Brain microvascular endothelial cell (primary cell): ENCODE measurements at regions not wholly inside any gene's neighbourhood (a gene's known extent, or its start where the extent isn't known, plus 50 kb on each side); places are given as distances from the start of the nearest gene placed in this dataset.

Source experiments
- DNase-seq: peaks from one replicate; pipeline ENCODE4 v3.0.0-alpha.2; 2020
- H3K27ac ChIP-seq: fragments of 250-450 bp; sonication (Bioruptor Pico); 2 replicates; pipeline ENCODE4 v1.5.1; 2020; ENCODE audit warnings: mild to moderate bottlenecking, moderate library complexity
- H3K27me3 ChIP-seq: fragments of 250-450 bp; sonication (Bioruptor Pico); replicated peaks from 2 replicates; pipeline ENCODE4 v1.5.1; 2020; ENCODE audit warnings: mild to moderate bottlenecking
- H3K36me3 ChIP-seq: fragments of 250-450 bp; sonication (Bioruptor Pico); replicated peaks from 2 replicates; pipeline ENCODE4 v1.5.1; 2020; ENCODE audit warnings: mild to moderate bottlenecking
- H3K4me3 ChIP-seq: 2 replicates; pipeline ENCODE4 v1.5.1; 2011; ENCODE audit warnings: low read depth, mild to moderate bottlenecking, control low read depth, low read length, moderate library complexity
- CTCF ChIP-seq: IDR thresholded peaks from 2 replicates; pipeline ENCODE4 v1.5.1; 2011; ENCODE audit warnings: low read depth, mild to moderate bottlenecking, moderate library complexity, low read length, control low read depth, inconsistent platforms; ENCODE audit errors: missing control alignments
- in situ Hi-C: cut with HindIII; loops from 2 replicates; pipeline ENCODE4 v1.10.0; 2017; ENCODE audit warnings: low sequenced_read_pairs, low pct_ligation_motif_present

- H3K36me3 ChIP-seq = no peaks in the 10 kb centered on the region
- no peak for TF ChIP-seq CTCF
- no peaks in the 10 kb centered on the region for H3K27me3 ChIP-seq
- DNase-seq = no peak
- in situ Hi-C loops = no loop called here
- no peak overlapping the region for H3K4me3 ChIP-seq
- H3K27ac ChIP-seq = no peak overlapping the region
These were observed 113.5 kb upstream of the LRRN1 start for GRCh38 chr3:3685721-3686120.

- Histone ChIP-seq H3K36me3 (no peaks in the 10 kb centered on the region), H3K27ac (no peak overlapping the region), H3K27me3 (no peaks in the 10 kb centered on the region), H3K4me3 (no peak overlapping the region)
- in situ Hi-C loops = no loop called here
- DNase-seq = no peak
- no peak for TF ChIP-seq CTCF
These were observed 116.0 kb upstream of the LRRN1 start for GRCh38 chr3:3683261-3683660.

- no peak overlapping the region for H3K4me3 ChIP-seq
- in situ Hi-C loops = no loop called here
- H3K27ac ChIP-seq = no peak overlapping the region
- no peak for DNase-seq
- no peaks in the 10 kb centered on the region for H3K36me3 ChIP-seq
- no peaks in the 10 kb centered on the region for H3K27me3 ChIP-seq
- TF ChIP-seq CTCF = no peak
These were observed 123.4 kb upstream of the LRRN1 start for GRCh38 chr3:3675801-3676200.

- Histone ChIP-seq H3K36me3 (no peaks in the 10 kb centered on the region), H3K27ac (no peak overlapping the region), H3K27me3 (no peaks in the 10 kb centered on the region), H3K4me3 (no peak overlapping the region)
- DNase-seq = no peak
- no peak for TF ChIP-seq CTCF
- in situ Hi-C loops = no loop called here
These were observed 124.0 kb upstream of the LRRN1 start for GRCh38 chr3:3675186-3675585.

GRCh38 chr3:3666664-3667063 is 132.6 kb upstream of the LRRN1 start:
- no peak for TF ChIP-seq CTCF
- H3K36me3 ChIP-seq = no peaks in the 10 kb centered on the region
- in situ Hi-C loops = no loop called here

GRCh38 chr3:3665961-3666640 is 133.1 kb upstream of the LRRN1 start:
- no peaks in the 10 kb centered on the region for H3K27me3 ChIP-seq
- H3K36me3 ChIP-seq = no peaks in the 10 kb centered on the region
- no peak for TF ChIP-seq CTCF
- in situ Hi-C loops = no loop called here
- no peak overlapping the region for H3K27ac ChIP-seq
- no peak for DNase-seq
- H3K4me3 ChIP-seq = no peak overlapping the region

More at GRCh38 chr3:3666664-3667063, 132.6 kb upstream of the LRRN1 start:
- Histone ChIP-seq H3K27ac (no peak overlapping the region), H3K27me3 (no peaks in the 10 kb centered on the region), H3K4me3 (no peak overlapping the region)
- no peak for DNase-seq
